ENCODE measurements at regions not wholly inside any gene's neighbourhood (a gene's known extent, or its start where the extent isn't known, plus 50 kb on each side); places are given as distances from the start of the nearest gene placed in this dataset.

GRCh38 chr13:109604894-109605293 lies 181.5 kb downstream of the IRS2 start:
- intact Hi-C loops (cut with DNase I; ENCODE audit: low total_unique reads) (no loop called here), in situ Hi-C loops (cut with MboI; ENCODE audit: low sequenced_read_pairs in 4 of 4) (no loop called here)
- no peaks in the 10 kb centered on the region for H3K27me3 ChIP-seq
- no peaks in the 10 kb centered on the region for H3K9me3 ChIP-seq
- H3K36me3 ChIP-seq = no peaks in the 10 kb centered on the region
- TF ChIP-seq POLR2A (IDR thresholded peaks at IDR 0.05) = no peak
- no peak for TF ChIP-seq CTCF (IDR thresholded peaks at IDR 0.05 in 4 of 5, conservative IDR thresholded peaks at IDR 0.05 in 1 of 5)
- DNase-seq (no peak), ATAC-seq (no peak)
- H3K27ac ChIP-seq = no peak overlapping the region
- no peak overlapping the region for H3K4me3 ChIP-seq
- no peaks in the 10 kb centered on the region for H3K4me1 ChIP-seq

- Histone ChIP-seq H3K4me3 (no peak overlapping the region), H3K4me1 (no peaks in the 10 kb centered on the region), H3K9me3 (no peaks in the 10 kb centered on the region), H3K36me3 (no peaks in the 10 kb centered on the region), H3K27ac (no peak overlapping the region), H3K27me3 (no peaks in the 10 kb centered on the region)
- TF ChIP-seq POLR2A (IDR thresholded peaks at IDR 0.05) = no peak
- TF ChIP-seq CTCF (IDR thresholded peaks at IDR 0.05 in 4 of 5, conservative IDR thresholded peaks at IDR 0.05 in 1 of 5) = no peak
- in situ Hi-C loops (cut with MboI; ENCODE audit: low sequenced_read_pairs in 4 of 4) = no loop called here
- DNase-seq (no peak), ATAC-seq (no peak)
- intact Hi-C loops (cut with DNase I; ENCODE audit: low total_unique reads) = no loop called here
Measured at GRCh38 chr13:109602356-109602755, 184.0 kb downstream of the IRS2 start.

- ATAC-seq (no peak), DNase-seq (no peak)
- Histone ChIP-seq H3K27ac (no peak overlapping the region), H3K27me3 (no peaks in the 10 kb centered on the region), H3K4me1 (no peaks in the 10 kb centered on the region), H3K4me3 (no peak overlapping the region), H3K9me3 (no peaks in the 10 kb centered on the region), H3K36me3 (no peaks in the 10 kb centered on the region)
- TF ChIP-seq CTCF (IDR thresholded peaks at IDR 0.05 in 4 of 5, conservative IDR thresholded peaks at IDR 0.05 in 1 of 5) (no peak), POLR2A (IDR thresholded peaks at IDR 0.05) (no peak)
- intact Hi-C loops (cut with DNase I; ENCODE audit: low total_unique reads) = no loop called here
- in situ Hi-C loops (cut with MboI; ENCODE audit: low sequenced_read_pairs in 4 of 4) = no loop called here
Measured at GRCh38 chr13:109599901-109600657, 186.3 kb downstream of the IRS2 start.

GRCh38 chr13:109595471-109595870 lies 190.9 kb downstream of the IRS2 start:
- in situ Hi-C loops (cut with MboI; ENCODE audit: low sequenced_read_pairs in 4 of 4) = no loop called here
- H3K27ac ChIP-seq = no peak overlapping the region
- H3K9me3 ChIP-seq = no peaks in the 10 kb centered on the region
- ATAC-seq (no peak), DNase-seq (no peak)
- no peaks in the 10 kb centered on the region for H3K4me1 ChIP-seq
- no peaks in the 10 kb centered on the region for H3K27me3 ChIP-seq
- H3K36me3 ChIP-seq = no peaks in the 10 kb centered on the region
- intact Hi-C loops (cut with DNase I; ENCODE audit: low total_unique reads) = no loop called here
- no peak for TF ChIP-seq POLR2A (IDR thresholded peaks at IDR 0.05)
- no peak for TF ChIP-seq CTCF (IDR thresholded peaks at IDR 0.05 in 4 of 5, conservative IDR thresholded peaks at IDR 0.05 in 1 of 5)
- no peak overlapping the region for H3K4me3 ChIP-seq

- no peaks in the 10 kb centered on the region for H3K4me1 ChIP-seq
- no peaks in the 10 kb centered on the region for H3K36me3 ChIP-seq
- intact Hi-C loops (cut with DNase I; ENCODE audit: low total_unique reads) = no loop called here
- no peak overlapping the region for H3K4me3 ChIP-seq
- TF ChIP-seq CTCF (IDR thresholded peaks at IDR 0.05 in 4 of 5, conservative IDR thresholded peaks at IDR 0.05 in 1 of 5) = no peak
- no peak for TF ChIP-seq POLR2A (IDR thresholded peaks at IDR 0.05)
- ATAC-seq (no peak), DNase-seq (no peak)
- H3K27ac ChIP-seq = no peak overlapping the region
- in situ Hi-C loops (cut with MboI; ENCODE audit: low sequenced_read_pairs in 4 of 4) = no loop called here
- no peaks in the 10 kb centered on the region for H3K27me3 ChIP-seq
- no peaks in the 10 kb centered on the region for H3K9me3 ChIP-seq
Measured at GRCh38 chr13:109593230-109593629, 193.2 kb downstream of the IRS2 start.

Measured in gastrocnemius medialis (tissue), 4 donors.